ENCODE measurements at regions not wholly inside any gene's neighbourhood (a gene's known extent, or its start where the extent isn't known, plus 50 kb on each side); places are given as distances from the start of the nearest gene placed in this dataset.

DNA sequence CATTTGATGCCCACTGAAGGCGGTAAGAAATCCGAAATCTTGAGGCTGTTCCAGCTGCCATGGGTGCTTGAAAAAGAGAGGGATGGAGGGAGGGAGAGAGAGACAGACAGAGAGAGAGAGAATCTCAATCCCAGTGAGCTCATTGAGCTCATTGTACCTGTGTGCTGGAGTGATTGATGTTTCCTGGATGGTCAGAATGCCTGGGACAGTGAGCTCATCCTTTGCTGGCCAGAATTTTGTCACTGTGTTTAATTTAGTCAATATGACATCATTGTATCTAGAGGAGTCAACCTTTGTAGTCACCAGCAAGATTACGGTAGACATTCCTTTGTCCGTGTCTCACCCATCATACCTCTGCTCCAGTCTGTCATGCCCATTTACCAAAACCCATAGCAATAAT lies 625.4 kb upstream of the POM121L12 start:
- no peaks in the 10 kb centered on the region for H3K27me3 ChIP-seq (ENCODE audit: control insufficient read depth, insufficient read depth, low read length)
- in situ Hi-C loops (cut with MboI; ENCODE audit: low sequenced_read_pairs) (no loop called here), dilution Hi-C loops (cut with HindIII; ENCODE audit: low sequenced_read_pairs, unreplicated experiment) (no loop called here), intact Hi-C loops (cut with micrococcal nuclease) (no loop called here)
- no peak overlapping the region for H3K27ac ChIP-seq (ENCODE audit: insufficient read depth, low read length)
- H3K4me2 ChIP-seq (ENCODE audit: low read depth, low read length): no peak overlapping the region
- no peaks in the 10 kb centered on the region for H3K9me1 ChIP-seq (ENCODE audit: insufficient read depth, low read length)
- no peak overlapping the region for H2BK15ac ChIP-seq (ENCODE audit: low read depth, low read length)
- H4K20me1 ChIP-seq (ENCODE audit: insufficient read depth, low read length): no peaks in the 10 kb centered on the region
- no peak overlapping the region for H3K9ac ChIP-seq (ENCODE audit: low read depth, low read length)
- H4K91ac ChIP-seq (ENCODE audit: insufficient read depth, low read depth, low read length): no peak overlapping the region
- ChIA-PET CTCF (no interaction called here), POLR2A (ENCODE audit: unreplicated experiment) (no interaction called here)
- H4K8ac ChIP-seq (ENCODE audit: low read depth in 2 of 2, low read length in 2 of 2): no peak overlapping the region
- H3K9me3 ChIP-seq (ENCODE audit: control insufficient read depth, insufficient read depth, low read length): peaks cover 7% of the 10 kb centered on the region; the same call in 1 of the 2 replicates
- no peak overlapping the region for H4K5ac ChIP-seq (ENCODE audit: low read depth, low read length)
- BruUV-seq (replicated peaks): no TSS peak
- no peak overlapping the region for H2BK5ac ChIP-seq (ENCODE audit: low read depth, low read length, poor library complexity, severe bottlenecking)
- no peak for DNase-seq
- H2BK20ac ChIP-seq (ENCODE audit: low read depth, low read length): no peak overlapping the region
- H3K4me1 ChIP-seq (ENCODE audit: control insufficient read depth, insufficient read depth, low read length): no peaks in the 10 kb centered on the region
- no peaks in the 10 kb centered on the region for H3K36me3 ChIP-seq (ENCODE audit: control insufficient read depth, insufficient read depth, low read length)
- no peak overlapping the region for H3K4ac ChIP-seq (ENCODE audit: low read depth, low read length)
- H2AK5ac ChIP-seq (ENCODE audit: low read depth, low read length): no peak overlapping the region
- no peak overlapping the region for H3K14ac ChIP-seq (replicated peaks; ENCODE audit: low read depth, low read length)
- TF ChIP-seq USF2 (IDR thresholded peaks at IDR 0.05; ENCODE audit: low read depth, low read length) (no peak), ELK1 (IDR thresholded peaks at IDR 0.05; ENCODE audit: borderline replicate concordance, low read depth, low read length) (no peak), NFE2L2 (IDR thresholded peaks at IDR 0.05; ENCODE audit: low read depth, low read length) (no peak), SMC3 (IDR thresholded peaks at IDR 0.05; ENCODE audit: low read depth, low read length) (no peak), FOS (IDR thresholded peaks at IDR 0.05; ENCODE audit: low read depth, low read length) (no peak), CEBPB (IDR thresholded peaks at IDR 0.05; ENCODE audit: low read depth, low read length) (no peak), RCOR1 (IDR thresholded peaks at IDR 0.05; ENCODE audit: insufficient replicate concordance, low read length) (no peak)
- H3K4me3 ChIP-seq (ENCODE audit: insufficient read depth, low read depth, low read length): no peak overlapping the region
- H2AK9ac ChIP-seq (replicated peaks; ENCODE audit: low read depth, low read length, poor library complexity): no peak overlapping the region
- no peak overlapping the region for H2BK120ac ChIP-seq (ENCODE audit: low read depth, low read length)
- H3K56ac ChIP-seq (ENCODE audit: extremely low read depth, insufficient read depth, low read length): no peak overlapping the region
- H3K23ac ChIP-seq (ENCODE audit: low read depth, low read length): no peak overlapping the region
- H3K79me1 ChIP-seq (ENCODE audit: low read depth in 1 of 2, low read length in 2 of 2): no peaks in the 10 kb centered on the region
- no peak overlapping the region for H3K18ac ChIP-seq (ENCODE audit: low read depth, low read length)
- no peak for ATAC-seq (ENCODE audit: low read depth)
- WGBS, 2 experiments (ENCODE audit: extremely low coverage in 2 of 2, insufficient read length in 1 of 2): no CpG with 5 or more reads among the region's 4 CpGs
- no peak overlapping the region for H2AFZ ChIP-seq (replicated peaks; ENCODE audit: low read length, poor library complexity)
